AG10803 (cell line): ENCODE measurements at regions not wholly inside any gene's neighbourhood (a gene's known extent, or its start where the extent isn't known, plus 50 kb on each side); places are given as distances from the start of the nearest gene placed in this dataset.
"Not testable (repeated sequence)": the region's sequence is repeated elsewhere in the genome, so short reads cannot be mapped to it uniquely, and the experiment has no call there.

ENCODE experiments used
- DNase-seq: peaks from one replicate; pipeline ENCODE4 v3.0.0; 2010; ENCODE audit warnings: low read depth
- H3K4me3 ChIP-seq: 2 replicates; pipeline ENCODE4 v1.5.1; 2011; ENCODE audit warnings: mild to moderate bottlenecking, low read length, control low read depth
- TF ChIP-seq, protein P1 (sequence below): conservative IDR thresholded peaks from 2 replicates; pipeline ENCODE4 v1.5.1; 2011; ENCODE audit warnings: mild to moderate bottlenecking, low read length, control low read depth, inconsistent platforms

DNA sequence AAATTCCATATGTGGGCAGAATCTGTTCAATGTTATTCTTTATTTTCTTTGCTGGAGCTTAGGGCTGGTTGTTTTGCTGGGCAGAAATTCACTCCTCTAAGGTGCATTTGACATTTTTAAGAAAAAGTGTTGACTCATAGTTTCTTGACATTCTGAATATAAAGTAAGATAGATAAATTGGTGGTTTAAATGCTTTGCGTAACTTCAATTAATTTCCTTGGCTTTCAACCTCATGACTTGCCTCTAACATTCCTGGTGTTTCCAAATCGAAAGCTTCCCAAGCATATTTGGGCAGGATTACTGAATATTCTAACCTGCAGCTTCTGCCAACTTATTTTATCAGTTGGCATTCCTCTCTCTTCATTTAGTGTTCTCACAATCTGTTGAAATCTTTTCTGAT, 718.7 kb upstream of the ADGRB3 start:
- no peak overlapping the region for H3K4me3 ChIP-seq
- TF ChIP-seq, protein P1, sequence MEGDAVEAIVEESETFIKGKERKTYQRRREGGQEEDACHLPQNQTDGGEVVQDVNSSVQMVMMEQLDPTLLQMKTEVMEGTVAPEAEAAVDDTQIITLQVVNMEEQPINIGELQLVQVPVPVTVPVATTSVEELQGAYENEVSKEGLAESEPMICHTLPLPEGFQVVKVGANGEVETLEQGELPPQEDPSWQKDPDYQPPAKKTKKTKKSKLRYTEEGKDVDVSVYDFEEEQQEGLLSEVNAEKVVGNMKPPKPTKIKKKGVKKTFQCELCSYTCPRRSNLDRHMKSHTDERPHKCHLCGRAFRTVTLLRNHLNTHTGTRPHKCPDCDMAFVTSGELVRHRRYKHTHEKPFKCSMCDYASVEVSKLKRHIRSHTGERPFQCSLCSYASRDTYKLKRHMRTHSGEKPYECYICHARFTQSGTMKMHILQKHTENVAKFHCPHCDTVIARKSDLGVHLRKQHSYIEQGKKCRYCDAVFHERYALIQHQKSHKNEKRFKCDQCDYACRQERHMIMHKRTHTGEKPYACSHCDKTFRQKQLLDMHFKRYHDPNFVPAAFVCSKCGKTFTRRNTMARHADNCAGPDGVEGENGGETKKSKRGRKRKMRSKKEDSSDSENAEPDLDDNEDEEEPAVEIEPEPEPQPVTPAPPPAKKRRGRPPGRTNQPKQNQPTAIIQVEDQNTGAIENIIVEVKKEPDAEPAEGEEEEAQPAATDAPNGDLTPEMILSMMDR = no peak
- peak; percentile 58 for DNase-seq

DNA sequence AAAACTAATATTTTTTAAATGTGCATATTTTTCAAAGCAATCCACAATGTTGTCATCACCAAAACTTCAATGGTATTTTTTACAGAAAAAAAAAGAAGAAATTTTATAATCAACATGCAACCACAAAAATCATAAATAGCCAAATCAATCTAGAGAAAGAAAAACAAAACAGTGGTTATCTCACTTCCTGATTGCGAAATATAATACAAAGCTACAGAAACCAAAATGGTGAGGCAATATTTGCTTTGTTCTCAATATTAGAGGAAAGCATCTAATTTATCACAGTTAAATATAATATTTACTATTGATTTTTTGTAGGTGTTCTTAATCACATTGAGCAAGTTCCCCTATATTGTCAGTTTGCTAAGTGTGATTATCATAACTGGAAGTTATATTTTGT, 720.7 kb upstream of the ADGRB3 start:
- peak; percentile 1 for DNase-seq
- TF ChIP-seq, protein P1 = no peak
- H3K4me3 ChIP-seq = no peak overlapping the region

DNA sequence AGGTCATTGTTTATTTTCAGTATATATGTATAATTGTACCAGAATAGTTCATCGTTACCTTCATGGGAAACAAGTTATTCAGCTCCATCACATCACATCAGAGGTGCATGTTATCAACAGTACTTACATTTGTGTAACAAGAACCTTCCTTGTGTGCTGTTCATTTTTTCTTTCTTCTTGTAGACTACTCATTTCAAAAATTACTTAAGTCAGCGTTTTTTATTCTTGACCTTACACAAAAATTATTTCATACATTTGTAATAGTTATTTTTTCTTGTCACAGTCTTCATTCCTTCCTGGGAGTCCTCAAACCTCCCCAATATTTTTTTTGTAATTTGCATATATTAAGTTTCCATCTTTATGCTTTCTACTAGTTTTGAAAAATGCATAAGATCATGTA, 725.7 kb upstream of the ADGRB3 start:
- DNase-seq = no peak
- TF ChIP-seq, protein P1 = no peak
- H3K4me3 ChIP-seq = no peak overlapping the region

DNA sequence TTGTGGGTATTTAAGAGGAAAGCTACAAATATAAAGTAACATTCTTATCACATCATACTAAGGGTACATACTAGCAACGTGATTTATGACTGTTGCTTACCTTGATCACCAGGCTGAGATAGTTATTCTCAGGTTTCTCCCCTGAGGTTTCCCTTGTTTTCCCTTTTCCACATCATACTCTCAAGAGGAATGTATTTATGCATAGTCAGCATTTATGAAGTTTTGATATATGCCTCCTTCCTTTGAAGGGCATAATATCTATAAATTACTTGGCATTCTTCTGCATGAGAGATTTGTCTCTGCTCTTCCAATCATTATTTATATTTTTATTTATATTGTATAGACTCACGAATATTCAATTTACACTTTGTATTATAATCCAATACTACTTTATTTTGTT, 726.7 kb upstream of the ADGRB3 start:
- DNase-seq = no peak
- TF ChIP-seq, protein P1 = no peak
- H3K4me3 ChIP-seq = no peak overlapping the region

DNA sequence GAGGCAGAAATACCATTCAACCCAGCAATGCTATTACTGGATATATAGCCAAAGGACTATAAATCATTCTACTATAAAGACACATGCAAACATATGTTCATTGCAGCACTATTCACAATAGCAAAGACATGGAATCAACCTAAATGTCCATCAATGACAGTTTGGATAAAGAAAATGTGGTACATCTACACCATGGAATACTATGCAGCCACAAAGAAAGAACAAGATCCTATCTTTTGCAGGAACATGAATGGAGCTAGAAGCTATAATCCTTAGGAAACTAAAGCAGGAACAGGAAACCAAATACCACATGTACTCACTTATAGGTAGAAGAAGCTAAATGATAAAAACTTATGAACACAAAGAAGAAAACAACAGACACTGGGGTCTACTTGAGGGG, 730.3 kb upstream of the ADGRB3 start:
- not testable (repeated sequence) for DNase-seq

DNA sequence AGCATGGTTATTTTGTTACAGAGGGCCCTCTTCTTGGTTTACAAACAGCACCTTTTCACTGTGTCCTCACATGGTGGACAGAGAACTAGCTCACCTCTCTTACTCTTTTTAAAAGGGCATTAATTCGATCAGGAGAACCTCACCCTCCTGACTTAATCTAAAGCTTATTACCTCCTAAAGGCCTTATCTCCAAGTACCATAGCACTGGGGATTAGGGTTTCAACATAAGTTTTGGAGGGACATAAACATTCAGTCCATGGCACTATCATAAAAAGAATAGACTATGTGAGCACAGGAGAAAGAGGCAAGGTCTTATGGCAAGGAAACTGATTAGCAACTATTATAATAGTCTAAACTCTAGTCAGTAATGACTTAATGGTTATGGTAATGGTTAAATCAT, 736.2 kb upstream of the ADGRB3 start:
- DNase-seq = no peak
- H3K4me3 ChIP-seq = no peak overlapping the region
- TF ChIP-seq, protein P1 = no peak

More for the DNA sequence above, 730.3 kb upstream of the ADGRB3 start:
- H3K4me3 ChIP-seq = not testable (repeated sequence)

DNA sequence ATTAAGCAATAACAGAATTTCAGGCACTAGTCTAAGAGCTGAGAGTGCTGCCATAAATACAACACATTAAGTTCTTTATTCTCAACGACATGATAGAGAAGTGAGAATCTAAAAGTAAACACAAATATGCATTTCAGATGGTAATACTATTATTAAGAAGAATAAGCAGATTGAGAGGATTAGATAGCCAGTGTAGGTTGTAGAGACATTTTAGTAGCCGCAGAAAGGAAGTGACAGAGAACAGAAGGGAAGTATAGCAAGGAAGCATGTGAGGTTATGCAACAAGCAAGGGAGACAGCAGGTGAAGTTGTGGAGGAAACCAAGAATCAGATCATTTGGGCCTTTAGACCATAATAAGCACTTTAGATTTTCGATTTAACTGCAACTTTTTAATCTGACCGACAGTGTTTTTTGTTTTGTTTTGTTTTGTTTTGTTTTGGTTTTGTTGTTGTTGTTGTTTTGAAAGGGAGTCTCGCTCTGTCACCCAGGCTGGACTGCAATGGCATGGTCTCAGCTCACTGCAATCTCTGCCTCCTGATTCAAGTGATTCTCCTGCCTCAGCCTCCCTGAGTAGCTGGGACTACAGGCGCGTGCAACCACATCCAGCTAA, 737.0 kb upstream of the ADGRB3 start:
- no peak overlapping the region for H3K4me3 ChIP-seq
- DNase-seq = no peak
- TF ChIP-seq, protein P1 = no peak

DNA sequence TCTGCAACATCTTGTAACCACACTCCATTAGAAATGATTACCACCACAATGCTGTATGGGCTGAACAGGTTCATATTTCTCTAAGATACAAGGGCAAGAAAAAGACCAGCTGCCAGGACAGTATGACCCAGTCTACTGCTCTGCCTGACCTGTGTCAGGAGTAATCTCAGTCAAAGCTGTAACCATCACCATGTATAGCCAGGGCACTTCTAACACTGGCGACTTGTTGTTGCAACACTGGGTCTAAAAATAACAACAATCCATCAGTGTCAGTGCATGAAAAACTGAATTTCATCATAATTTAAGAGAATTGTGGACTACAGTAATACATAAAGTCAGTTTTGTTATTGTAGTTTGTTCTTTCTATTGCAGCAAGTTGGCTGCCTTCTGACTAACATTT, 738.6 kb upstream of the ADGRB3 start:
- no peak overlapping the region for H3K4me3 ChIP-seq
- no peak for DNase-seq
- TF ChIP-seq, protein P1 = no peak
